IPS-18c (cell line): ENCODE measurements at regions not wholly inside any gene's neighbourhood (a gene's known extent, or its start where the extent isn't known, plus 50 kb on each side); places are given as distances from the start of the nearest gene placed in this dataset.
"Not testable (repeated sequence)": the region's sequence is repeated elsewhere in the genome, so short reads cannot be mapped to it uniquely, and the experiment has no call there.

Experiments
- H3K4me3 ChIP-seq: 2 replicates; pipeline ENCODE4 v1.7.0; 2013; ENCODE audit warnings: low read depth, mild to moderate bottlenecking, low read length, moderate library complexity; ENCODE audit not compliant: insufficient read depth
- H3K9me3 ChIP-seq: one replicate; pipeline ENCODE4 v1.6.1; 2013; ENCODE audit warnings: mild to moderate bottlenecking, low read length, moderate library complexity; ENCODE audit not compliant: control insufficient read depth, insufficient read depth

DNA sequence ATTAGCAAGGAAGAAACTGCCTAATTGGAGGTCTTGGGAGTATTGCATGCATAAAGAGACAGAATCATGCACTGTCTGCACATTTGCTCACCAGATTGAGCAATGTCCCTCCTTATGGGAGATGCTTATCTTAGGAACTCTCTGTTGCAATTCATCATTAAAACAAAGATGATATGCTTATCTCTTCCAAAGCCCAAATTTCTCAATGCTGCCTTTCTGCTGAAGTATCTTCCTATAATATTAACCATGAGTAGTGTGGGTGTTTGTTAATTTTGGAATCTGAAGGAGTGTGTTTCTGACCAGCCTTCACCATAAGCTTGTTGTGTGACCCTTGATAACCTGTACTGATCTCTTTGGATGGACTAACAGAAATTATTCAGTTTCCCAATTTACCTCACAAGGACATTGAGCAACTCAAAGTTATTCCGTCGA, 1257.6 kb upstream of the FLRT2 start:
- no peak overlapping the region for H3K4me3 ChIP-seq
- H3K9me3 ChIP-seq = no peaks in the 10 kb centered on the region

DNA sequence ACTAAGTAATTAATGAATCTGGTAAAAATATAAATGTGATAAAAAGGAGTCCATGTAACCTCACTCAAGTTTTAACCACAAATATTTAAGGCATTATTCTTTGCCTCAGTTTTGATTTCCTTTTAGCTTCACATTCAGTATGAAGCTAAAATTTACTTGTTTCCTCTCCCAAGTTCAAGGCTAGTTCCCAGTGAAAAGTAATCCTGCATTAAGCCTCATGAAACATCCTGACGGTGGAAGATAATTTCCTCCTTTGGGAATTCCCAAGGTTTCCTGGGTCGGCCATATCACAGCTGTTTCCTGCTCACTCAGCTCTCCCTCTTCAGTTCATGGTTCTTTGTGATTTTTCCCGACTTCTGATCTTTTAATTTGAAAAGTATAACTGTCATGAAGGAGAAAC, 1256.8 kb upstream of the FLRT2 start:
- no peak overlapping the region for H3K4me3 ChIP-seq
- no peaks in the 10 kb centered on the region for H3K9me3 ChIP-seq

DNA sequence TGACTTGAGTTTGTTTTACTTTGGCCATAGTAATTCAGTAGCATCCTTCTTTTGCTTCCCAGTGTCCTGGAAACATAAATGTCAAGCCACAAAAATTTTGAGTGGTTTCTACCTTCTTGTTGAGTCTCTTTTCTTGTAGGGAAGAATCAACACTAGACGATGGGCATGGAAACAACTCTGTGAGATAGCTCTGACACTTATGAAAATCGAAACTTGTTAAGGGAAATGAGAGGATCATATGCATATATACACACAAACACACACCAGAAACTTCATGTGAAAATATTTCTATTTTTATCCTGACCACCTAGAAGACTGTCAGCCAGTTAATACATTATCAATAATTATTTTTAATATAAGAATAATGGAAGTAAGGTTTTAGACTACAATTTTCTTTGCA, 1247.3 kb upstream of the FLRT2 start:
- Histone ChIP-seq H3K4me3 (no peak overlapping the region), H3K9me3 (no peaks in the 10 kb centered on the region)

DNA sequence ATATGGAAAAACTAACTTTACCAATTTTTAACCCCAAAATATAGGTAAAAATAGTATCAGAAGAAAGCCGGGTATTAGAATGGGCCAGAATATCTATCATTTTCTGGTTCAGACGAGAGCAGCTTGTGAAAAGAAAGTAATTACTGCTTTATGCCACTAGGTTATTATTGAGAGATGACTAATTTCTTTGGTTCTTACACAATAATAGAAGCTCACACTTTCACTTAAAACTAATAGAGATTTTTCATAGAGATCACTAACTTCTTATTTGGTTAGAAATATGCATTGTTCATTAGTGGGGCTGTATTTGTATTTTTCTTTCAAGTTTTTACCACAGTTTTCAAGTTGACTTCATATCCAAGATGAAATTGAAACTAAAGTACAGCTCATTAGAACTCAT, 1241.2 kb upstream of the FLRT2 start:
- no peak overlapping the region for H3K4me3 ChIP-seq
- H3K9me3 ChIP-seq = no peaks in the 10 kb centered on the region

DNA sequence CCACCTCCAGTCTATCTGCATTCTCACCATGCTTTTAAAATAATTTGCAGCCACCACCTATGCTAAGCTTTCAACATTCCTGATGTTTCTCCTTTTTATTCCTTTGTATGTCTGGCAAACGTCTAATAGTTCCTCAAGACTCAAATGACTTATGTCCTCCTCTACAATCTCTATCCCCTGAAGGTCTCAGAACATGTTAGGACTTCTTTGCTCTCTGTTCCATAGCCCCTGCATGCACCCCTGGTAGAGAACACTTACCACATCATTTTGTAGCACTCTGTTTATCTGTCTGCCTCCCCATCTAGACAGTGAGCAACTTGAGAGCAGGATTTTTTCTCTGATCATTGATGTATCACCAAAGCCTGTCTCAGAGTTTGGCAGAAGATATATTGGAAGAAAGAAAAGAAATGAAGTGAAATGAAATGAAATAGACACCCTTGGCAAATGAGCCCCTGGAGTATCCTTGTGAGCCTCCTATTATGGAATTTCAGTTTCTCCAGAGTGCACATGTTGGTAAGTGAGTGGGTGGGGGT, 1231.2 kb upstream of the FLRT2 start:
- Histone ChIP-seq H3K4me3 (no peak overlapping the region), H3K9me3 (no peaks in the 10 kb centered on the region)

DNA sequence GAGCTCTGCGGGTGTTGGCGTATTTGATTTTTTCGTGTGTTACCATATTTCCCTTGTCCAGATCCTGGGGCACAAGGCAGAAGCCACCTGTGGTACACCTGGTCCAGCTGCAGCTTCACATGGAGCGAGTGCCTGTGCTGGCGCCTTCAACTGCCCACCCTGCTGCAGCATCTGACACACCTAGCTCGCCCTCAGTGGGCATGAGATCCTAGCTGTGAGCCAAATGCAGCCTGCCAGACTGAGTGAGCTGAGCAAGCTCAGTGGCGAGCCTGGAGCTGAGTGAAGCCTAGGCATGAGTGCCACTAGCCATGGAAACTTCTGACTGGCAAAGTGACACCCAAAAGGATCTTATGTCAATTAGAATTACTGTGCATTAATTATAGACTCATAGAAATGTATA, 1226.8 kb upstream of the FLRT2 start:
- H3K4me3 ChIP-seq = no peak overlapping the region
- H3K9me3 ChIP-seq = no peaks in the 10 kb centered on the region

DNA sequence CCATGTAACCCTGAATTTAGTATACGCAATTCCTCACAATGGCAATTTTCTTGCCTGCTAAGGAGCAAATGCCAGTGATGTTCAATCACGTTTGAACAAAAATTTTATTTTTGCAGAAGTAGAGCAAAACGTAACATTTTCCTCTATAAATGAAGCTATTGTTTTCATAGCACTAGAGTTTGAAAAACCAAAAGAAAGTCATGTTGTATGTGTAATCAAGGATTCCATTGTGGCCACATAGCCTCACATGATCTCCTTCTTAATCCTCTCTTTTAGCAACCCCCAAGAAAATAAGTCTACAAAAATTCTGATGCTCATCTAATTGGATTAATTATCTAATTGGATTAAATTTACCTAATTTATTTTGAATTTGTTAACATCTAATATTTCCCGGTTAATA, 1217.4 kb upstream of the FLRT2 start:
- Histone ChIP-seq H3K9me3 (no peaks in the 10 kb centered on the region), H3K4me3 (no peak overlapping the region)

DNA sequence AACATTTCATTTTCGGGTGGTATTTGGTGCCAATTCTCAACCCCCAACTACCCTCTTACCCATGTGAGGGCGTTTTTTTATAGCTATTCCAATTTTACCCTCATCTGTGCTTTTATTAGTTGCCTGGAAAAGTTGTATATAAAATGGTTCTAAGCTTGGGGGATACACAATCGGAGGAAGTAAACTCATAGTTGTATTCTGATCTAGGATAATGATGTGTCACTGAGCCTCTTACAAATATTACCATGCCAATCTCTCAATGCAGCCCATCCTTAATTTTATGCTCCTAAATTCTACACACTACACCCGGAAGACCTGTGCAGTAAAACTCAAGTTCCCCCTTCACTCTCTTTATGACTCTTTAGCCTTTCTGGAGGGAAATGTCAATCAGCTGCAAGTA, 1206.5 kb upstream of the FLRT2 start:
- Histone ChIP-seq H3K9me3 (no peaks in the 10 kb centered on the region), H3K4me3 (no peak overlapping the region)

DNA sequence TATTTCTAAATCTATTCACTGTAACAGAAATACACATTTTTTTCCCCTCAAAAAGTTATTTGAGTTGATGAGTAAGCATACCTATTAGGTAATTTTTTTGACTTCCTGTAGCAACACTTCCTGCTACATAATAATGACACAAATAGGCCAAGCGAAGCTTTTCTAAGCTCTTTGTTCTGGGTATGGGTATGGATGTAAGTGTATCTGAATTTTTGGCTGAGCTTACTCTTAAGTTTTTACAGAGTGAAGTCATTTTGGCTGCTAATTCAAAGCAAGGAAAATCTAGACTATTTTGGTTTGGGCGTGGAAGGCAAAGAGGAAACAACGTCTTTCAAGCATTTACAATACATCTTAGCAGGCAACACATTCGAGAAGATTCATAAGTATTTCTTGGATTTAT, 1206.0 kb upstream of the FLRT2 start:
- Histone ChIP-seq H3K9me3 (no peaks in the 10 kb centered on the region), H3K4me3 (no peak overlapping the region)

DNA sequence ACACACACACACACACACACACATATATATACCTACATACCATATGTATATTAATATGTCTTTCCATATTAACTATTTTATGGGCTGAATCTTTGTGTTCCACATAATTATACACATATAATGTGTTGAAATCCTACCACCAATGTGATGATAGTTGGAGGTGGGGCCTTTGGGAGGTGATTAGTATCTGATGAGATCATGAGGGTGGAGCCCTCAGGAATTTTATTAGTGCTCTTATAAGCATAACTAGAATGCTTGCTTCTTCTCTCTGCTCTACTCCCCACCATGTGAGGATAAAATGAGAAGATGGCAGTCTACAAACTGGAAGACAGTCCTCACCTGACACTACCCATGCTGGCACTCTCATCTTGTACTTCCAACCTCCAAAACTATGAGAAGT, 1193.5 kb upstream of the FLRT2 start:
- Histone ChIP-seq H3K4me3 (no peak overlapping the region), H3K9me3 (no peaks in the 10 kb centered on the region)

DNA sequence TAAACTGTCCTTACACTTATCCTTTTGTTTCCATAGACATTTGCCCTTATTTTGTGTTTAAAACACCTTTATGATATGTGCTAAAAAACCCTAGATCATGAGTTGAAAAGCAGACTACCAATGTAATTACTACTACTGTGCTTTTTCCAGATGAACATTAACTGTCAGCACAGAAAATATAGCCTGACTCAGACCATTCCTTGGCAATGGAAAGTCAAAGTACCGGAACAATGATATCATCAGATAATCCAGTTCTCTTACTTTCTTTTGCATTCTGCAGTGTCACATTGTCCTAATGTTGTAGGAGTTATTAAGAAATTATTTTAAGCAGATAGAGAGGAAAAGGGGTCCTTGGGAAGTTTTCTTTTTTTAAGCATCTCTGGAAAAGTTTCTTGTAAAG, 1189.0 kb upstream of the FLRT2 start:
- Histone ChIP-seq H3K9me3 (no peaks in the 10 kb centered on the region), H3K4me3 (no peak overlapping the region)

DNA sequence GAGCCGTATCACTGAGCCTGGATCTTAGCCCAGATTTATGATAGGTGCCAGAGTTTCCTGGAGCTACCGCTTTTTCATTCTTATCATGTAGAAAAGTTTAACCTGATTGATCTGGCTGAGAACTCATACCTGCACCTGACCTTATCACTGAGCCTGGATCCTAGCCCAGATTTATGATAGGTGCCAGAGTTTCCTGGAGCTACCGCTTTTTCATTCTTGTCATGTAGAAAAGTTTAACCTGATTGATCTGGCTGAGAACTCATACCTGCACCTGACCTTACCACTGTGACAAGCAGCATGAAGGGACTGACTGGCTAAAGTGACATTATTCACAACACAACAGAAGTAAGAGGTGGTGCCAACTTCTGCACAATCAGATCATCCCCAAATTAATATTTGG, 1188.1 kb upstream of the FLRT2 start:
- H3K4me3 ChIP-seq, H3K9me3 ChIP-seq: not testable (repeated sequence)

DNA sequence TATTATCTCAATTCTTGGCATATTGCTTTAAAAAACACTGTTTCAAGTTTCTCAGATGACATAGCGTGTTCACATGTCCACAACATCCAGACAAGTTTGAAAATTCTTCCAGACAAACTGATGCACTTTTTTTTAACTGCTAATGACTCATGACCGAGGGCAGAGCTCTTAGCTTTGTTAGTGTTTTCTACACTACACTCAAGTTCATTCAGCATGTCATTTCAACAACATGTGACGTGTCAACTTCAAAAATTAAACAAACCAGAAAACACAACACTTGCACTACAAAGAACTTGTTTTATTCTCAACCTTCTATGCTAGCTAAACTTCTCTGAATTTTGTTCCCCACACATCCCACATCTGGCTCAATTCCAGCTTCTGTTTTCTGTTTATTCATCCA, 1186.3 kb upstream of the FLRT2 start:
- no peak overlapping the region for H3K4me3 ChIP-seq
- no peaks in the 10 kb centered on the region for H3K9me3 ChIP-seq

DNA sequence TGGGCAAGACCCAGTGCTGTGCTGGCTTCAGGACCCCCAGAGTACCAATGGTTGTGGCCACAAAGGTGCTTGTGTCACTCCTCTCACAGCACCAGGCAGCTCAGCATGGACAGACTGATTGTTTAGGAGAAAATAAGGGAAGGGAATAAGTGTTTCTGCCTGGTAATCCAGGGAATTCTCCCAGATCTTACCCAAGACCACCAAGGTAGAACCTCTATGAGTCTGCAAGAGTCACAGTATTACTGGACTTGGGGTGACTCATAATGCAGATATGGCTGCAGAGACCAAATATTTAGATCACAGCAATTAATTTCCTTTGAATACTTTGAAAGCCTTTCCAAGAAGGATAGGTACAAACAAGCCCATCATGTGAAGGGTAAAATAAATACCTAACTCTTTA, 1178.3 kb upstream of the FLRT2 start:
- H3K9me3 ChIP-seq = no peaks in the 10 kb centered on the region

DNA sequence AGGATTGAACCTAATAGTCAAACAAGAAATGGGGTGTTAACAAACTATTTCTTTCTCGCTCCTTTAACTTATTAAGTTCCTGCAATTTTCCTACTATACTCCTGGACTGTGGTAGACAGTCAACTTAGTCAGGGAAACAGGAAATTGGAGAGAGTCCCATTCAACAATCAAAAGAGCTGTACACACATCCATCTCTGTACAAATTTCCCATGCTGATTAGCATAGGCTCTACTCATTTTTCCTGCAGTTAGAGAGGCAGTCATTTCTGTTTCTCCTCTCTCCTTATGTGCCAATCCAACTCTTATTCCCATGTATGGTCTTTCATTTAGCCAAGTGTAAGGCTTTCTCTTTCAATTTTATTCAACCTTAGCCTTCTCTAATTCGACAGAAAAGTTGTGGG, 1168.5 kb upstream of the FLRT2 start:
- Histone ChIP-seq H3K9me3 (no peaks in the 10 kb centered on the region), H3K4me3 (no peak overlapping the region)

More for the DNA sequence above, 1178.3 kb upstream of the FLRT2 start:
- H3K4me3 ChIP-seq = no peak overlapping the region

DNA sequence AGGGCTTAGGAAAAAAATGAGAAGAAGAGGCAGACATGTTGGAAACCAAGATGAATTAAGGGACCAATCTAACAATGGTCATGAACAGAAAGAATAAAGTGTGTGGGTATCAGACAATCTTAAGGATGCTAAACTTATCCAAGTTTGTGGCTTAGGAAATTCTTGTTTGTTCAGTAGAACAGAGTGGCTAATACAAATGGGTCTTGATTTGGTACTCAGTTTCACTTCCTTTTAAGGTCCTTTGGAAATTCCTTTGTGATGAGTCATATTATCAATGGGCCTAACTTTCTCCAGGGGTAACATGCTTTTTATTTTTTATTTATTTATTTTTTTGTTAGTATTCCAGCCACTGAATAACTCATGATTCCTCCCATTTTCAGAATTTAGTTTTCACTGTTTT, 1154.7 kb upstream of the FLRT2 start:
- peaks cover 3% of the 10 kb centered on the region for H3K9me3 ChIP-seq
- H3K4me3 ChIP-seq = no peak overlapping the region

DNA sequence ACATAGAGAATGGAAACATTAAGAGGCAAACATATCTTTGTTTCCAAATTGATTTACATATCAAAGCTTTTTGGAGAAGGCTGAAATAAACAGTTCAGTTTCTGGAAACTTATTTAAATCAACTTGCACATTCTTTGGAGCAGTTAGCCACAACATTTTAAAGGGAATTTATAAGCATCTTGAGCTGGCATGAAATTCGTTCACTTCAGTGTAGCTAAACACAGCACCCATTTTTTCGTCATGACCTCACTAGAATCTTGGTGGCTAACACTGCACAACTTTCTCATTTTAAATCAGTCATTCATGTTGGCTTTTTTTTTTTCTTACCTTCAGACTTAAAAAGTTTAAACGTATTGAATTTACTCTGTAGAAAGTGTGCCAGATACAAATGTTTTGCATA, 1139.9 kb upstream of the FLRT2 start:
- no peaks in the 10 kb centered on the region for H3K9me3 ChIP-seq
- no peak overlapping the region for H3K4me3 ChIP-seq

DNA sequence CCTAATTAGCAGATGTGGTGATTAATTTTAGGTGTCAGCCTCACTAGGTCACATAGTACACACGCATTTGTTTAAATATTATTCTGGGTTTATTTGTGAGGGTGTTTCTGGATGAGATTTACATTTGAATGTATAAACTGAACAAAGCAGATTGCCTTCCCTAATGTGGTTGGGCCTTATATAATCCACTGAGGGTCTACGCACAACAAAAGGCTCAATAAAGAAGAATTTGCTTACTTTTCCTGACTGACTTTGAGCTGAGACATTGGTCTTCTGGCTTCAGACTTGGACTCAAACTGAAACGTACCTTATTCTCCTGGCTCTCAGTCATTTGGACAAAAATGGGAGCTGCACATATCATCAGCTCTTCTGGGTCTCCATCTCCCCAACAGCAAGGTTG, 1132.3 kb upstream of the FLRT2 start:
- no peak overlapping the region for H3K4me3 ChIP-seq
- H3K9me3 ChIP-seq = no peaks in the 10 kb centered on the region

DNA sequence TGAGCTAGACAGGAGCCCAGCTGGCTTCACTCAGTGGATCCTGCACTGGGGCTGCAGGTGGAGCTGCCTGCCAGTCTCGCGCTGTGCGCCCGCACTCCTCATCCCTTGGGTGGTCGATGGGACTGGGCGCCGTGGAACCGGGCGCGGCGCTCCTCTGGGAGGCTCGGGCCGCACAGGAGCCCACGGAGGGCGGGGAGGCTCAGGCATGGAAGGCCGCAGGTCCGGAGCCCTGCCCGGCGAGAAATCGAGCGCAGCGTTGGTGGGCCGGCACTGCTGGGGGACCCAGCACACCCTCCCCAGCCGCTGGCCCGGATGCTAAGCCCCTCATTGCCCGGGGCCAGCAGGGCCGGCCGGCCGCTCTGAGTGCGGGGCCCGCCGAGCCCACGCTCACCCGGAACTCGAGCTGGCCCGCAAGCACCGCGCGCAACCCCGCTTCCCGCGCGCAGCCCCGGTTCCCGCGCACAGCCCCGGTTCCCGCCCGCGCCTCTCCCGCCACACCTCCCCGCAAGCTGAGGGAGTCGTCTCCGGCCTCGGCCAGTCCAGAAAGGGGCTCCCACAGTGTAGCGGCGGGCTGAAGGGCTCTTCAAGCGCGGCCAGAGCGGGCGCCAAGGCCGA, 1130.5 kb upstream of the FLRT2 start:
- Histone ChIP-seq H3K4me3 (no peak overlapping the region), H3K9me3 (no peaks in the 10 kb centered on the region)
